ENCODE measurements at regions not wholly inside any gene's neighbourhood (a gene's known extent, or its start where the extent isn't known, plus 50 kb on each side); places are given as distances from the start of the nearest gene placed in this dataset.
"Not testable (repeated sequence)": the region's sequence is repeated elsewhere in the genome, so short reads cannot be mapped to it uniquely, and the experiment has no call there.

DNA sequence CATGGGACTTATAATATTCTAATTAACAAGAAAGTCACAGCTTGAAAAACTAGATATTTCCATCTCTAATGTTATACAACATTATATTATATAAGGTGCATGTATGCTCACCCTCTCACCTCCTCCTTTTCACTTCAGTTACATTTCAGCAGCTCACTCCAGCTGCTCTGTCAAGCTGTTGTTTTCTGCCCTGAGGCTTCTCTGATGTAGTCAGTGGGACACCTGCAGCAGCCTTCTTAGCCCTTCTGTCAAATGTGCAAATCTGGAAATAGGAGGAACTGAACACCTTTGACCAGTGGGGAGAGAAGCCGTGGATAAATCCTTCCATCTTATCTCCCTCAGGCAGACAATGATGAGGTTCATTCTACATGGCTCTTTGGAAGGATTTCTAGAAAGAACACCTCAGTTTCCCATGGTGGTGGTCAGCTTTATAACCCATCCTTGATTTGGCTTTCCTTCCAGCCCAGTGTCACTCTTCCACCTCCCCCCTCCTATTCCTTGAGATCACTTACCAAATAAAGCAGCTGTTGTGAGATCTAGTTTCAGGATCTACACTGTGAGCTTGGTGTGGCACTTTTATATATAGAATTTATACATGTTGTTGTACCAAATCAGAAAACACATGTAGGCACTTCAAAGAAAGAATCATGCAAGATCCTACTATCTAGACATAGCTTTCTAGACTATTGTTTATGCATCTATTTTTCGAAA lies 79.6 kb upstream of the STK38L start:
- Histone ChIP-seq H4K20me1 (ENCODE audit: insufficient read depth) (no peaks in the 10 kb centered on the region), H3K36me3 (ENCODE audit: control insufficient read depth in 1 of 2, insufficient read depth in 2 of 2, low read length in 2 of 2) (no peaks in the 10 kb centered on the region), H3K9me3 (ENCODE audit: control insufficient read depth in 1 of 2, insufficient read depth in 1 of 2, low read depth in 1 of 2, low read length in 2 of 2) (no peaks in the 10 kb centered on the region), H3K4me2 (ENCODE audit: low read length) (no peak overlapping the region), H3K79me2 (ENCODE audit: insufficient read depth, low read length) (no peaks in the 10 kb centered on the region), H2AFZ (ENCODE audit: low read depth, low read length, poor library complexity, severe bottlenecking) (no peak overlapping the region), H3K9me2 (ENCODE audit: insufficient read depth) (no peaks in the 10 kb centered on the region), H3K4me1 (ENCODE audit: control insufficient read depth in 1 of 2, insufficient read depth in 2 of 2, low read length in 2 of 2) (peaks cover 0 to 9% of the 10 kb centered on the region in 2 experiments; a peak in 1 of 4 replicates), H3K27me3 (ENCODE audit: insufficient read depth, low read length) (no peaks in the 10 kb centered on the region), H3K9ac (ENCODE audit: low read length) (no peak overlapping the region), H3K4me3 (replicated peaks in 1 of 2; ENCODE audit: low read depth in 1 of 2, low read length in 2 of 2) (no peak overlapping the region), H3K27ac (ENCODE audit: low read depth, low read length) (no peak overlapping the region)
- DNase-seq (ENCODE audit: low read depth, low spot score) (no peak), ATAC-seq (no peak)
- TF ChIP-seq, protein P1, sequence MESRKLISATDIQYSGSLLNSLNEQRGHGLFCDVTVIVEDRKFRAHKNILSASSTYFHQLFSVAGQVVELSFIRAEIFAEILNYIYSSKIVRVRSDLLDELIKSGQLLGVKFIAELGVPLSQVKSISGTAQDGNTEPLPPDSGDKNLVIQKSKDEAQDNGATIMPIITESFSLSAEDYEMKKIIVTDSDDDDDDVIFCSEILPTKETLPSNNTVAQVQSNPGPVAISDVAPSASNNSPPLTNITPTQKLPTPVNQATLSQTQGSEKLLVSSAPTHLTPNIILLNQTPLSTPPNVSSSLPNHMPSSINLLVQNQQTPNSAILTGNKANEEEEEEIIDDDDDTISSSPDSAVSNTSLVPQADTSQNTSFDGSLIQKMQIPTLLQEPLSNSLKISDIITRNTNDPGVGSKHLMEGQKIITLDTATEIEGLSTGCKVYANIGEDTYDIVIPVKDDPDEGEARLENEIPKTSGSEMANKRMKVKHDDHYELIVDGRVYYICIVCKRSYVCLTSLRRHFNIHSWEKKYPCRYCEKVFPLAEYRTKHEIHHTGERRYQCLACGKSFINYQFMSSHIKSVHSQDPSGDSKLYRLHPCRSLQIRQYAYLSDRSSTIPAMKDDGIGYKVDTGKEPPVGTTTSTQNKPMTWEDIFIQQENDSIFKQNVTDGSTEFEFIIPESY (IDR thresholded peaks at IDR 0.05; ENCODE audit: extremely low read depth, insufficient replicate concordance, low read length), result no peak
- TF ChIP-seq ELF1 (IDR thresholded peaks at IDR 0.05; ENCODE audit: borderline replicate concordance, low read depth), result no peak
- TF ChIP-seq, protein P2, sequence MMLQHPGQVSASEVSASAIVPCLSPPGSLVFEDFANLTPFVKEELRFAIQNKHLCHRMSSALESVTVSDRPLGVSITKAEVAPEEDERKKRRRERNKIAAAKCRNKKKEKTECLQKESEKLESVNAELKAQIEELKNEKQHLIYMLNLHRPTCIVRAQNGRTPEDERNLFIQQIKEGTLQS (IDR thresholded peaks at IDR 0.05), result no peak
- no peak for TF ChIP-seq RAD21 (IDR thresholded peaks at IDR 0.05; ENCODE audit: low read depth)
- no peak for TF ChIP-seq SP1 (IDR thresholded peaks at IDR 0.05; ENCODE audit: low read depth)
- no peak for TF ChIP-seq EGR1 (IDR thresholded peaks at IDR 0.05; ENCODE audit: low read depth)
- TF ChIP-seq POLR2AphosphoS5 (IDR thresholded peaks at IDR 0.05; ENCODE audit: low read depth, low read length), result no peak
- TF ChIP-seq EZH2phosphoT487 (IDR thresholded peaks at IDR 0.05; ENCODE audit: borderline replicate concordance), result no peak
- TF ChIP-seq SRF (IDR thresholded peaks at IDR 0.05; ENCODE audit: low read depth), result no peak
- TF ChIP-seq, protein P3, sequence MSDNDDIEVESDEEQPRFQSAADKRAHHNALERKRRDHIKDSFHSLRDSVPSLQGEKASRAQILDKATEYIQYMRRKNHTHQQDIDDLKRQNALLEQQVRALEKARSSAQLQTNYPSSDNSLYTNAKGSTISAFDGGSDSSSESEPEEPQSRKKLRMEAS (IDR thresholded peaks at IDR 0.05), result no peak
- TF ChIP-seq CBX3 (IDR thresholded peaks at IDR 0.05; ENCODE audit: low read depth), result no peak
- no peak for TF ChIP-seq YY1 (IDR thresholded peaks at IDR 0.05; ENCODE audit: extremely low read depth, insufficient replicate concordance, low read depth, low read length)
- TF ChIP-seq TCF7L2 (IDR thresholded peaks at IDR 0.05; ENCODE audit: borderline replicate concordance, extremely low read depth, insufficient read depth, insufficient read length), result no peak
- TF ChIP-seq, protein P4, sequence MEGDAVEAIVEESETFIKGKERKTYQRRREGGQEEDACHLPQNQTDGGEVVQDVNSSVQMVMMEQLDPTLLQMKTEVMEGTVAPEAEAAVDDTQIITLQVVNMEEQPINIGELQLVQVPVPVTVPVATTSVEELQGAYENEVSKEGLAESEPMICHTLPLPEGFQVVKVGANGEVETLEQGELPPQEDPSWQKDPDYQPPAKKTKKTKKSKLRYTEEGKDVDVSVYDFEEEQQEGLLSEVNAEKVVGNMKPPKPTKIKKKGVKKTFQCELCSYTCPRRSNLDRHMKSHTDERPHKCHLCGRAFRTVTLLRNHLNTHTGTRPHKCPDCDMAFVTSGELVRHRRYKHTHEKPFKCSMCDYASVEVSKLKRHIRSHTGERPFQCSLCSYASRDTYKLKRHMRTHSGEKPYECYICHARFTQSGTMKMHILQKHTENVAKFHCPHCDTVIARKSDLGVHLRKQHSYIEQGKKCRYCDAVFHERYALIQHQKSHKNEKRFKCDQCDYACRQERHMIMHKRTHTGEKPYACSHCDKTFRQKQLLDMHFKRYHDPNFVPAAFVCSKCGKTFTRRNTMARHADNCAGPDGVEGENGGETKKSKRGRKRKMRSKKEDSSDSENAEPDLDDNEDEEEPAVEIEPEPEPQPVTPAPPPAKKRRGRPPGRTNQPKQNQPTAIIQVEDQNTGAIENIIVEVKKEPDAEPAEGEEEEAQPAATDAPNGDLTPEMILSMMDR (IDR thresholded peaks at IDR 0.05 in 2 of 3, conservative IDR thresholded peaks at IDR 0.05 in 1 of 3; ENCODE audit: borderline replicate concordance in 1 of 3, insufficient read depth in 1 of 3, low read depth in 2 of 3, low read length in 2 of 3), result no peak
- no TSS peak for BruUV-seq (replicated peaks)
- RAD21 ChIA-PET (ENCODE audit: low non-redundant PET in 1 of 2, low total read pairs in 2 of 2, uncharacterized antibody in 2 of 2, unreplicated experiment in 2 of 2), result no interaction called here
- CTCF ChIA-PET, result no interaction called here
- intact Hi-C loops (cut with micrococcal nuclease), result no loop called here
- POLR2A ChIA-PET, result no interaction called here

DNA sequence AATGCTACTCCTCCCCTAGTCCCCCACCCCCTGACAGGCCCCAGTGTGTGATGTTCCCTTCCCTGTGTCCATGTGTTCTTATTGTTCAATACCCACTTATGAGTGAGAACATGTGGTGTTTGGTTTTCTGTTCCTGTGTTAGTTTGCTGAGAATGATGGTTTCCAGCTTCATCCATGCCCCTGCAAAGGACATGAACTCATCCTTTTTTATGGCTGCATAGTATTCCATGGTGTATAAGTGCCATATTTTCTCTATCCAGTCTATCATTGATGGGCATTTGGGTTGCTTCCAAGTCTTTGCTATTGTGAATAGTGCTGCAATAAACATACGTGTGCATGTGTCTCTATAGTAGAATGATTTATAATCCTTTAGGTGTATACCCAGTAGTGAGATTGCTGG lies 78.1 kb upstream of the STK38L start:
- POLR2A ChIA-PET; H3K9me2 ChIP-seq (ENCODE audit: insufficient read depth); H4K20me1 ChIP-seq (ENCODE audit: insufficient read depth): not testable (repeated sequence)

More for the DNA sequence above, 78.1 kb upstream of the STK38L start:
- CTCF ChIA-PET; DNase-seq (ENCODE audit: low read depth, low spot score); H3K27me3 ChIP-seq (ENCODE audit: insufficient read depth, low read length); H3K27ac ChIP-seq (ENCODE audit: low read depth, low read length); RAD21 ChIA-PET (ENCODE audit: low non-redundant PET in 1 of 2, low total read pairs in 2 of 2, uncharacterized antibody in 2 of 2, unreplicated experiment in 2 of 2); H2AFZ ChIP-seq (ENCODE audit: low read depth, low read length, poor library complexity, severe bottlenecking); H3K4me3 ChIP-seq (replicated peaks in 1 of 2; ENCODE audit: low read depth in 1 of 2, low read length in 2 of 2); BruUV-seq (replicated peaks); H3K9ac ChIP-seq (ENCODE audit: low read length); H3K79me2 ChIP-seq (ENCODE audit: insufficient read depth, low read length); H3K36me3 ChIP-seq (ENCODE audit: control insufficient read depth in 1 of 2, insufficient read depth in 2 of 2, low read length in 2 of 2); ATAC-seq; intact Hi-C loops (cut with micrococcal nuclease); H3K9me3 ChIP-seq (ENCODE audit: control insufficient read depth in 1 of 2, insufficient read depth in 1 of 2, low read depth in 1 of 2, low read length in 2 of 2); H3K4me1 ChIP-seq (ENCODE audit: control insufficient read depth in 1 of 2, insufficient read depth in 2 of 2, low read length in 2 of 2); H3K4me2 ChIP-seq (ENCODE audit: low read length): not testable (repeated sequence)

Data from HCT116 (cell line).